CD4-positive, alpha-beta T cell treated with Interleukin-17A for 4 hours (primary cell): ENCODE measurements at regions not wholly inside any gene's neighbourhood (a gene's known extent, or its start where the extent isn't known, plus 50 kb on each side); places are given as distances from the start of the nearest gene placed in this dataset.

Source experiments
- DNase-seq: peaks from one replicate; pipeline ENCODE4 v3.0.0-alpha.2; 2020; ENCODE audit warnings: mixed read lengths

DNA sequence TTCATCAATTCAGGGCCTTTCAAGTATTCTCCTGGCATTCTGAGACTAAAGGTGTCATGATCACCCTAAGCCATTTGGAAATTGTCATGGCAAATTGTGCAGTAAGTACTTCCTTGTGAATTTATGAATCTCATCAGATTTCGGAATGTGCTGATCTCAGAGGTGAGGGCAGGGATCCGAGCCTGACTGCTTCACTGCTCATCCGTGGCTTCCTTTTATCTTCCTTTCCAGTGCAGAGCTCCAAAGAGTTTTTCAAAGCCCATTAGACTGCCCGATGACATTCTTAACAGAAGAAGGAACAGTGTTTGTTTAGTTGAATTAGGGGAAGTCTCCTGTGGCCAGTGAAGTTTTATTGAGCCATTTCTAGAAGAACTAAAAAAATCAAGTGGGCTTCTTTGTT lies 182.8 kb upstream of the GDNF start:
- no peak for DNase-seq

DNA sequence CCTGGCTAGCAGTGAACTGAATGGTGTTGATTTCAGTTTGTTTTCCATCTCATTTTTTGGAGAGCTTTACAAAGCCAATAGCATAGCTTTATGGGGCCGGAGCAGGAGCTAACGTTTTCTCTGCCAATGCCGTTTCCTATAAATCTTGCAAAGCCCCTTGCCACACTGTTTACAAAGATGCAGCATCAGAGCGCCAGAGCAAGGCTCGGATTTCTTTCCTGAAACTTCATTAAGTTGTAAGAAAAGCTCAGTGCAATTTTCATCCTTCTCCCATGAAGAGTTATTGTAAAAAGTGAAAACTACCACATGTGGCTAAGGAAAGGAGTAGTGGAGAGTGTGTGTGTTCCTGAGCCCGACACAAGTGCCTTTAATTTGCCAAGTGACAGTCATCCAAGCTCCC lies 178.2 kb upstream of the GDNF start:
- DNase-seq, result no peak

DNA sequence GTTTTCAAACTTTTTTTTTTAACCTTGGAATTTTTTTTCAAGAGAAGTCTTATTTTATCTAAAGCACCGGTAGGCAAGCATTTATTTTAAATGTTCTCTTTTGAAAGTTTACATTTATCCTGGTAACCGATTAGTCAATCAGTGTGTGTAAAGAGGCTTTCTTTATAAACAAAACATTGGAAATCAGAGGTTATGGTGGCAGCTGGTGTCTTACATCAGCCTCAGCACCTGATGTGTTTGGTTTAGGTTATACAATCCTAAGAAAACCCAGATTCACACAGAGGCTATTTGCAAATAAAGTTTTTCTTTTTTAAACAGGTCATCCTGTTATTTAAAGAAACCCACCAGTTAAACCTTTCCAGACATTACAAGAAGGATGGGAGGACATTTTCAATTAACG lies 173.3 kb upstream of the GDNF start:
- no peak for DNase-seq

DNA sequence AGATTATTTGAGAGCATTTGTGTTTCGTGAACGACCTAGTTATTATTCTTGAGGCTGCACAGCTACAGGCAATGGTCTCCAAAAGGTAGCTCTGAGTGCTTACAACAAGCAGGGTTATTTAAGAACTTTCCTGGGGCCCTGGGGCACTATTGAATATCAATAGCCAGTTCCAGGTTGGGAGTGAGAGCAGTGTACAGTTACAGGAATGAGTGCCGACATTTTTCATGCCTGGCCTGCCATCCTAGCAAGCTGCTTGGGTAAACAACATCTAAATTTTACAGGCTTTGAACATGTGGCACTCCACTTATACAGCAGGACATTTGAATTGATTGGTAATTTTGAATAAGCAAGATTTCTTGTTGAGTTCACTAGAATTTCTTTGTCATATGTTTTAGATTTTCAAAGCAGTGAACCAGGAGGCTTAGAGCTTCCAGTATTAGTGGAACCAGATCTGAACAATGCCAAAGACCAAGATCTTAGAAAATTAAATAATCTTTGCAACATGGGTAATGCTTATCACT lies 171.9 kb upstream of the GDNF start:
- no peak for DNase-seq

DNA sequence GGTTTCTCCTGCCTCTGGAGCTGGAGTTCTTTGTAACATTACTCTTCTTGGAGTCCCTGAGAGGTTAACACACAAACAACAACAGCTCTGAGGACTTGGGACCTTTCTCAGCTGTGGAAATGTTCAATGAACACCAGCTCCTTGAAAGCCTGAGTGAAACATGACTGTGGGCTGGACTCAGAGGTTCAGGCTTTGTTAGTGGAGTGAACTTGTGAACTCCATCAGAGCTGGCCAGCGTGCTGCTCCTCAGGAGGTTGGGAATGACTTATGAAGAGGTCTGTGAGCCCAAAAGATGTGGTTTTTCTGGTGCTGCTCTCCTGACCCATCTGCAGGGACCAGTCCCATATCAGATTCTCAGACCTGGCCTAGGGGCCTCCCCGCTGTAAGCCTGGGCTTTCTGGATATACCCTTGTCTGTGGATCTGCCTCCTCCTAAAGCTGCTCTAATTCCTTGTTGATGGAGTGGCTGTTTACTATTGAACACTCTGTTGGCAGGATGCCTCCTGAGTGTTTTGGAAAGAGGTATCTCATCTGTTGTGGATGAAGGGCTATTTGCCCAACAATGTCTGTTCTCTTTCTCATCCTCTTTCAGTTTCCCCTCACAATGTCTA lies 170.0 kb upstream of the GDNF start:
- DNase-seq, result no peak

DNA sequence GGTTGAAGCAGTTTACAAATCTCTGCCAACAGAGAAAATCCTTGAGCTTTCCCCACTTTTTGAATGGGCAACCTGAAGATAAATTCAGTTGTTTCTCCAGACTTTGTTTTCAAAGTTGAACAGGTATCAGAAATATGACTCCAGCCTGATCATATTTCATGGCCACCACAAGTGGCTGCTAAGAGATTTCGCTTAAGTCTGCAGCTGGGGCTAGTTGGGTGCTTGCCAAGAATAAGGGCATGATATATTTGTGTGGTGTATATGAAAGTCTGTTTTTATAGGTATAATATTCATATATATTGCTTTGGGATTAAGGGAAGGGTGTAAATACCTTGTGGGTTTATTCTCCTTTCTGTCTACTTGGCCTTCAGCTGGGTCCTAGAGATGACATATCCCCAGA lies 168.4 kb upstream of the GDNF start:
- DNase-seq, result no peak

DNA sequence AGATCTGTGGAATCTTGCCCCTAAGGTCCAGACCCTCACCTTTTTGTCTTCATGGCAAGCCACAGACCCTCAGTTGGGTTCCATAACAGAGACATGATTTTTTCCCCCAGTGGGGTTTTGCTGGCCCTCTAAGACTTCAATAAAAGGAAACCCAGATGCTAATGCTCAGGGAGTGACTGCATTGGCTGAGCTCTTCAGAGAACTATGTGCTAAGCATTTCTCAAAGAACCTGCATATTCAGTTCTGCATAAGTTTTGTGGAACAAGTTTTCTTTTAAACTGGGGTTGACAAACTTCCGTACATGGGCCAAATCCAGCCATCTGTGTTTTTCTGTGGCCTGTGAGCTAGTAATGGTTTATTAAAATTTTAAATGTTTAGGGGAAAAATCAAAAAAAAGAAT lies 159.8 kb upstream of the GDNF start:
- no peak for DNase-seq

DNA sequence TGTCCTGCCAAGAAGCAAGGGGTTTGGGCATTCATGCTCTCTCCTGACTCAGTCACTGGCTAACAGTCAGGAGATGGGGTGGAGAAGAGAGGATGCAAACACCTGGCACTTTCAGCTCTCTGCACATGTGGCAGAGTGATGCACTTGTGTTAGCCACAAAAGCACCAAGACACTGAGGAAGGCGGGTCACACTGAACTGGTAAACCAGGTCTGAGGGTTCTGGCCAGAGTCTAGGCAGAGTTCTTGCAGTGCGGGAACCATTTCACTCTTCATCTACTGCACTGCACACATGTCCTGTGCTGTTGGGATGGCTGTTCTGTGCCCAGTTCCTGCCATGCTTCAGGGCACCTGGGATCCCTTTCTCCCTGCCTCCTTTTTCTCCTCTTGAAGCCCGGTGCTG lies 157.1 kb upstream of the GDNF start:
- no peak for DNase-seq

DNA sequence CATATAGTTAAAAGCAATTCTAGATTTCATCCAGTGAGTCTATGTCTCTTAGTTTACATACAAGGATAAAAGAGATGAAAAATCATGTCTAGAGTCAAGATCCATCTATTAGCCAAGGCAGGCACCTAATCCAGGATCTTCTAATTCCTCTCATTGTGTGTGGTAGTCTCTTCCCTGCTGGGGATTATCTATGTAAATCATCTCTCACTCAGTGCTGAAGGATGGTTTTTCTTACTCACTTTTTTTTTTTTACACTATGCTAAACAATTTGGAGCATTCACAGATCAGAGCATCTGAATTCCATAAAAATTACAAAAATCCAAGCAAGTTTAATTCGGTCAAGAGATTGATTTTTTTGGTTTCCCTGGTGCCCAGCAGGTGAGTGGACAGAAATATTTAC lies 154.9 kb upstream of the GDNF start:
- DNase-seq, result no peak

DNA sequence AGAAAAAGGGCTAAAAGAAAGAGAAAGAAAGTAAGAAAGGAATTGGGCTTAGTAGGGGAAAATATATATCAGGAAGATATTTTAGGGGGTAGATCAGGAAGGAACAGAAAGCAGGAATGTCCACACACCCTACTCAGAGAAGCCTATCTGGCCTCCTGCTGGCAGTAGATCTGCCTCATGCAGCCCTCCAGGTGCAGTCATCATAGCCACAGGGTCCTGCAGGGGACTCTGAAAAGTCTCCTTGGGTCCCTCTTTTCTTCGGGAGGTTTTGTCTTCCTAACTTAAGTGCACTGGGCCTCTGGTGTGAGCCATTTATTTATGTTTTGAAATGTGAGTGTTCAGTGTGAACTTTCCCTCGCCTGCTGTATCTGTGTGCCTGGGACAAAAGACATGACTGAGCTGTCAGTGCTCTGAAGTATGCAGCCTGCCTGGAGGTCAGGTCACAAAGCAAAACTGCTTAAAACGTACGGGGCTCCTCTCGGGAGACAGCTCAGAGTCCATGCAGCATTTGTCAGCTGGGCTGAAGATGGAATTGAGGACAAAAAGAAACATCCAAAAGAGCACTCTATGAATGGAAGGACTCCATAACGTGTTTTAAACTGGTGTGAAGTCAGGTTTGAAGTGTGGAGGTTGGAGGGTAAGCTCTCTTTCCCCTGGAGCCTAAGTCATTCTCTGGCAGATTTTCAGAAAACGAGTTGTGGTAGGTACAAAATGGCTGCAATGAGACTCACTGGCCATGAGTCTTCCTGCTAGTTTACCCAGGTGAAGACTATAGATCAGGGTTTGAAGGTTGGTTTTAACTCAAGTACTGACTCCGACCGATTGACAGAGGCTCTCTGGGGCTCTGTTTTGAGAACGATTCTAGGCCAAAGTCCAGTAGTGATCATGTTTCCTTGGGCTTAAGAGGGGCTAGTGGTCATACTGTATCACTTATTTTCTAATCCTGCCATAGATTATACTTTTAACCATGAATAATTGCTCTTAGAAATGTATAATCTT lies 151.8 kb upstream of the GDNF start:
- DNase-seq, result no peak

DNA sequence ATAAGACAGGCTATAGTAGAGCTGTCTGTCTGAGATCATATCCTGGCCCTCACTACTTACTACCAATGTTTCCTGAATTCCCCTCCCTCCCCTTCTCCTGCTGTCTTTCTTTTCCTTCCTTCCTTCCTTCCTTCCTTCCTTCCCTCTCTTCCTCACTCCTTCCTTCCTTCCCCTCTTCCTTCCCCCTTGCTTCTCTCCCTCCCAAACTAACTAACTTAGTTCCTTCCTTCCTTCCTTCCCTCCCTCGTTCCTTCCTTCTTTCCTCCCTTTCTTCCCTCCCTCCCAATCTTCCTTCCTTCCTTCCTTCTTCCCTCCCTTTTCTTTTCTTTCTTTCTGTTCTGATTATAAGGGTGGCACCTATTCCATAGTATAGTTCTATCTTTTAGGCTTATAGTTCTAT lies 150.0 kb upstream of the GDNF start:
- no peak for DNase-seq

DNA sequence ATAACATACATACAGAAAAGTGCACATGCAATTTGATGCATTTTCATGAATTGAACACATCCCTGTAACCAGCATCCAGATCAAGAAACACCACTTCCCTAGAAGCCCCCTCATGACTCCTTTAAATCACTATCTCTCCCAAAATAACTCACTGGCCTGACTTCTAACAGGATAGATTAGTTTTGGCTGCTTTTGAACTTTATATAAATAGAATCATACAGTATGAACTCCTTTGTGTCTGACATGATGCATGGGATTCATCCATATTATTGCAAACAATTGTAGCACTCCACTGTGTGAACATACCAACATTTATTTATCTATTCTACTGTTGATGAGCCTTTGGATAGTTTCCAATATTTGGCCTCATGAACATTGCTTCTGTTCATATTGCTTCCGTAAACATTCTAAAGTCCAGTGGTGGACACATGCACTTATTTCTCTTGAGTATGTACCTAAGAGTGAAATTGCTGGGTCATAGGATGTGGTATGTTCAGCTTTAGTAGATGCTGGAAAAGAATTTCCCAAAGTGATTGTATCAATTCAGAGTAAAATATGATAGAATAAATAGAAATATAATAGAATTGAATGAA lies 148.7 kb upstream of the GDNF start:
- DNase-seq, result no peak

DNA sequence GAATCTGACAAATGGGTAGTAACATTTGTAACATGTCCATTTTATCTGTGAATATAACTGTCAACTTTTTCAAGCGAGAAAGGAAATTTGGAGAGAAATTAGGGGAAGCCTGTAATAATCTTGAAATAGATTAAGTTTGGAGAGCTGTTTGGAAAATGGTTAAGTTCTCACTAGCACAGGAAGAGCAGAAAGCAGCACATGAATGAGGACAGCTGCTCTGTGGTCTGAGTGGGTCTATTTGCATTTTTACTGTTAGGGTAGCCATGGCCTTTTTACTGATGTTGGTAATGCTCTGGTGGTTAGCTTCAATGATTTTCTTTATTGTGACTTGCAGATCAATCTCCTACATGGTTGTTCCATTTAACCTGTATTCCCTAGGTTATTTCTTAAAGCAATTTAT lies 144.5 kb upstream of the GDNF start:
- DNase-seq, result no peak

DNA sequence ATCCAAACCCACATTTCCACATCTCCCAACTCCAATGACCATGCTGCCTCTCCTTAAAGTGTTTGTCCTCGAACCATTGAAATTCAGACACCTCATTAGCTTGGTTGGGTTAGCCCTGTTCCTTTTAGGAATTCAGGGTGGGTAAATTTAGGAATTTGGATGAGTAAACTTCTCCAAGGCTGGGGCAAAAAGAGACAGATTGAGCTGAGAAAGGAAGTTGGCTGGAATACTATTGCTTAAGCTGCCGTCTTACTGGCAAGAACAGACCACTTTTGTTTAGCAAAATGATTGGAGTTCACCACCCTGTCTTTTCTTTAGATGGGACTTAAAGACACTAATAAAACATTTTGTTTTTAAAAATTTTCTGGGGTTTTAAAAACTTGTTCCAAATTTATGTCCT lies 143.6 kb upstream of the GDNF start:
- no peak for DNase-seq

DNA sequence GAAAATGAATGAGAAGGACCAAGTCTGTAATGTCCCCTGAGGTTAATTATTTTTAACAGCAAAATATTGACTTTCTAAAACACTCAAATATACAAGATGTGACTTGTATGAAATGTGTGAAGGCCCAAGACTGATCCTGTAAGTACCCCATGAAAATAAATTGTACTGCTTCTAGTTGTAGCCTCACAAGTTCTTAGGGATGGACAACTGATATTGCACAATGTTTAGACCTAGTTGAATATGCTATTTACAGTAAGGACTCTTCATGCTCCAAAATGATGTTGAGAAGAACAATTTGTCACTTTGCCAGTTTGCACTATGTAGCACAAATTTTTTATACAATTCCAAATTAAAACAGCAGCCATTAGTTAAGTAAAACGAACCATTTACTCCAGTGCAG lies 139.7 kb upstream of the GDNF start:
- DNase-seq, result no peak

DNA sequence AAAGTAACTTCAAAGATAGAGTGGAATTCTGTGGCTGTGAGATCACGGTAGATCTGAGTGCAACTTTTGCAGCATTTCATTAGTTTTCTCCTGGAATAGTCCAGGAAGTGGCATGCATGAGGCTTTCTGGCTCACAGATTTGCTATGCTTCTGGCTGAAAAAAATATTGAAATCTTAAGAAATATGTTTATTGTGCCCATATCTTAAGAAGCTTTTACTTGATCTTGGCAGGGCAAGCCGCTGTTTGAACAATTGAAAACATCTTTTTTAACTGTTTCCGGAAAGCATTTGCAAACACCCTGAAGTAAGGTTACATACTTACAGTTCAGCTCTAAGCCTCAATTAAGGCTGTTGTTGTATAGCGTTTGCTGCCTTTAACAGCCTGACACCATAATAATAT lies 135.7 kb upstream of the GDNF start:
- no peak for DNase-seq

DNA sequence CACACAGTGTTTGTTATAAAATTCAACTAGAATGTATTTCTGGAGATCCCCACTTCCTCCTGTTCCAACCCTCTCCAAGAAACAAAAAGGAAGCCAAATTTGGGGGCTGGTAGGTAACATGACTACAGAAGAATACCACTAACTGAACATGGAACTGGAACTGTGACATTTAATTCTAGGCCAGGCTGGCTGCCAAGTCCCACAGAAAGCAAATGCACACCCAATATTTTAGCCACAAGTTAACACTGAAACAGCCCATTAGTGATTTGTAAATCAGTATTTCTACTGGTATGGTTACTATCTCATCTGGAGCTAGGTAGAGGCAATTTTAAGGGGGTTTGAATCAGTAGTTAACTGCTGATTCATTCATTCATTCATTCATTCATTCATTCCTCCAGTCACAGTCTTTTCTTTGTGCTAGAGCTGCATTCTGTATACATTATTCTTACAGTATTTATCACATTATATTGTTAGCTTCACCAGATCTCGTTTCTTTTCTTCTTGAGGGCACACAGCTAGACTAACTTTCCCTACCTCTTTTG lies 131.7 kb upstream of the GDNF start:
- no peak for DNase-seq

DNA sequence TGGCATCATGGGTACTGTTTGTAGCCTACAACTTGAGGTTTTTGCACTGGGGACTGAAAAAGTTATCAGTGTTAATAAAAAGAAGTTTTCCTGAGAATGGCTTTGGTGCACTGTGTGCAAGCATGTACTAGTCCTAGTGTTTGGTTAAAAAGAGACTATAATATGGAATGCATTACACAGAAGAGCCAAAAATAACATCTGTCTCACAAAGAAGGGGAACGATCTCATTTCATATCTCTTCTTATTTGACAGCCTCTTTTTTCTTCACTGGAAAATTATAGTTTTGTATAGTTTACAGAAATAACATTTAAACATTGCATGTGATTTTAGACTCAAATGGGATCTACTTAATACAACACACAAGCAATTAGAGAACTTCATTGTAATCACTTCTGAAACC lies 127.0 kb upstream of the GDNF start:
- no peak for DNase-seq

DNA sequence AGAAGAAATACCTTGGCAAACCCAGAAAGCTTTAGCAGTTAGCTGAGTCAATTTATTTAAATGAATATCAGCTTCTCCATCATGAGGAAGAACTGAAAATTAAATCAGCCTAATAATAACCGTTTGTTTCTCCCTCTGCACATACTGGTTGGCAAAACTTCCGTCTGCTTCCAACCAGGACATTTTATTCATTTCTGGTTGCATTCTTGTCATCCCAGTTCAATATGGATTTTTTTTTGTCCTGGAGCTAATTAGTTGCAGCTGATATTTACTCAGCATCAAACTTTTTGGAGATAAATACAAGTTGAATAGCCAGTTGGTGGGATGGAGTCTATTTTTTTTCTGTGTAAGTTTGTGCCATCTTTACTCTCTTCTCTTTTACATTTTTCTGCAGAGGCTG lies 126.5 kb upstream of the GDNF start:
- no peak for DNase-seq

DNA sequence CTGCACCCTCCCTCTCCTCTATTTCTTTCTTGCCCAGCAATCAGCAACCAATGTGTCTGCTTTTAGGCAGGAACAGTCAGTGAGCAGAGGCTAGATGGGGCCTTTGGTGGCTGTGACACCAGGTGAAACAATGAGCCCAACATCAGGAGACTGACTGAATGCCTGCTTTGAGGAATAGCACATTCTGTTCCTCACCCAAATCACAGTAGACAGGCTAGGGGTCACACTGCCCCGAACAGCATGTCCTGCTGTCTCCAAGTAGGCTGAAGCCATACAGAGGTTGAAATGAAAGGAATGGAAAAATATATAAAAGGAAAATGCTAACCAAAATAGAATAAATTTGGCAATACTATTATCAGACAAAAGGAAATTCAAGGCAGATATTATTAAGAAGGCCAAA lies 122.5 kb upstream of the GDNF start:
- no peak for DNase-seq

DNA sequence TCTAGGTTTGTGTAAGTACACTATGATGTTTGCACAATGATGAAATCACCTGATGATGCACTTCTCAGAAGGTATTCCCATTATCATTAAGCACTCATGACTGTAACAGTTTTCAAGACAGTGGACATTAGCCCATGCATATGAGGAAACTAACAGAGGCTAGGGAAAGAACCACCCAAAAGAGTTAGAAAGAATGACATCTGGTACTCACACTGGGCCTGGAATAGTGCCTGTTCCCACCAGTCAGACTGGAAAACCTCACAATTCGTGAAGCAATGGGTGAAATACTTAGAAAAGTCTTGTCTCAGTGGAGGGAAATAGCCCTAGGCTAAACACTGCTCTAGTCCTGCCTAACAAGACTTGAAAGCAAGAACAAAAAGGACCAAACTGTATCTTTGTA lies 117.4 kb upstream of the GDNF start:
- DNase-seq, result no peak

DNA sequence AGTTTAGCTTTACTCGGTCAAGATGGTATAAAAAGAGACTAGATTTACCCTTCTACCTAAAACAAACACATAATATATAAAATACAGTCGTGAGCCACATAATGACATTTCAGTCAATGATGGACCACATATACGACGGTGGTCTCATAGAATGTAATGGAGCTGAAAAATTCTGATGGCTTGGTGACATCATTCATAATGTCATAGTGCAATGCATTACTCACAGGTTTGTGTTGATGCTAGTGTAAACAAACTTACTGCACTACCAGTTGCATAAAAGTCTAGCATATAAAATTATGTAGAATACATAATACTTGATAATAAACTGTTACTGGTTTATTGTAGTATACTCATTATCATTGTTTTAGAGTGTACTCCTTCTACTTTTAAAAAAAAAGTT lies 115.9 kb upstream of the GDNF start:
- DNase-seq, result no peak

DNA sequence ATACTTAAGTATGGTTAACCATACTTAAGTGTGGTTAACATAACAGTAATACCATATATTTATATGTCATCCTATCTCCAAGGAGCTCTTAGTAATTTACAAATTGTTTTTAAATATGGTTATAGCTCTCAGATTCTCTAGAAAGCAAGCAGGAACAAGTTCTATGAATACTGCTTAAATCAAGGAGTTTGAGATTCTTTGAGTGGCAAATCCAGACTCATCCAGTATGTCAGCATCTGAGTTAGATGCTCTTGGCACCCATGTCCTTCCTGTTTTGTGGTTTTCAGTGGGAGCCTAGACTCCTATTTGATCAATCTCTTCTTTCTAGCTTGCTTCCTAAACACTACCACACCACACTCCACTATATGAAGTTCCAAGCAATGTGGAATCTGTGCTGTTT lies 114.7 kb upstream of the GDNF start:
- no peak for DNase-seq
